Left cardiac atrium (tissue), 4 donors: ENCODE measurements at regions not wholly inside any gene's neighbourhood (a gene's known extent, or its start where the extent isn't known, plus 50 kb on each side); places are given as distances from the start of the nearest gene placed in this dataset.

Experiments
- ATAC-seq, 2 donors: fragments of 200-7000 bp; cut with Tn5 transposase; one replicate each; pipeline ENCODE4 v1.9.1; 2020; ENCODE audit warnings: mild to moderate bottlenecking in 2 of 2, moderate library complexity in 2 of 2
- DNase-seq: peaks from one replicate; pipeline ENCODE4 v3.0.0-alpha.2; 2020
- intact Hi-C, 2 donors: fragments of 100-400 bp; cut with DNase I; formaldehyde crosslinking; loops; one replicate each; pipeline versions ENCODE4 v1.14.1 to v1.15.1; 2022 to 2023
- donor health status: DM: no; HTN: yes; CAD: no.
- donor health status: DM: no; HTN: yes; CAD: no; lungs with severe emphysema.
- donor health status: DM: yes; HTN: yes; CAD: no.
- donor health status: Dilated cardiomyopathy.

GRCh38 chr16:52247737-52248136, 299.2 kb downstream of the TOX3 start:
- DNase-seq (no peak), ATAC-seq (no peak)
- intact Hi-C loops = no loop called here

GRCh38 chr16:52238710-52239109, 308.2 kb downstream of the TOX3 start:
- intact Hi-C loops = no loop called here
- DNase-seq = no peak
- ATAC-seq = no peak

- intact Hi-C loops = no loop called here
- ATAC-seq (no peak), DNase-seq (no peak)
Measured at GRCh38 chr16:52237823-52238222, 309.1 kb downstream of the TOX3 start.

GRCh38 chr16:52235186-52235585, 311.8 kb downstream of the TOX3 start:
- intact Hi-C loops = no loop called here
- no peak for DNase-seq
- ATAC-seq = no peak

- DNase-seq (no peak), ATAC-seq (no peak)
- intact Hi-C loops = no loop called here
Measured at GRCh38 chr16:52234626-52235025, 312.3 kb downstream of the TOX3 start.

DNA sequence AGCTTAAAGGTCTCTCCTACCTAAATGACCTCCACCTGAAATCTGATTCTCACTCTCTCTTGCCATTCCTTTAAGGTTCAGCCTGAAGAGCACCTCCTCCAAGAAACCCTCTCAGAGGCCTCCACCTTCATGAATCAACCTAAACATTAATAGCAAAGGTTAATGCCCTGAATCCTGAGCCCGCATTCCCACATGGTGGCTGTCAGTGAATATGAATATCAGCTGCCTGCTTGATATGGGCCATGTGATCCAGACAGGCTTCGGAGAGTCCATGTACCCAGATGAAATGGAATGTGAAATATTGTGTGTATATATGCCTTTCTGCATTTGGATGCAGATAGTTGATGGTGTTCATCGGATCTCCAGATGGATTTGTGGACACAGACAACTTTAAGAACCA, 317.5 kb downstream of the TOX3 start:
- no peak for DNase-seq
- no peak for ATAC-seq
- intact Hi-C loops = no loop called here

- DNase-seq (no peak), ATAC-seq (no peak)
- intact Hi-C loops = no loop called here
Measured at GRCh38 chr16:52227851-52228250, 319.1 kb downstream of the TOX3 start.

DNA sequence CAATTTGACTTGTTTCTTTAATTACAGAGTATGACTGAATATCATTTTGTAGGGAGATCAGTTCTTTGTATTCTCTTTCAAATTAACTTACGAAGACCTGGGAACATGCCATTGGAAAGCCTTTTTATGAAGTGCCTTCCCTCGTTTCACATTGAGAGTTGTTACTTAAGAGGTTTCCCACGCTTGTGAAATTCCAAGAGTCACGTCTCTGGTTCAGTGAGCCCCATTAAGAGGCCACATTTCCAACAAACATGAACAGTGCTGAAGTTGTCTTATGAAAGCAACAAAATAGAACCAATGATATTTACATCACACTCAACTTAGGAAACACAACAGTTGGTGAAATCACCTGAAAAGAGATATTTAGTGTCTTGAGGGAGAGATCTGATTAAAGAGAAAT, 334.1 kb downstream of the TOX3 start:
- intact Hi-C loops = no loop called here
- DNase-seq (no peak), ATAC-seq (no peak)

DNA sequence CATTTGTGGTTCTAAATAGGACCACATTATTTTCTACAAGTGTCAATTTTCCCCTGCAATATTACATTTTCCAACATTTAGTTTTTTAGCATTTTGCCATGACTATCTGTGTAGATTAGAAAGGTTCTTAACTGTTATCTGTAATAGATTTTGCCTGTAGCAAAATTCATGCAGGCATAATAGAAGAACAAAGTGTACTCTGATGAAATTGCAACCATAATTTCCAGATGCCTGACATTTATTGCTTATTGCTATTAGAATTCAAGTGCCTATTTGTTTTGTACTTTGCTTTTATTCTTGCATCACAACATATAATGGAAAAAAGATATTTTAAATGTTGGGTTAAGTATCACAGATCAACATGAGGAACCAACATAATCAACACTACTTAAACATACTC, 337.7 kb downstream of the TOX3 start:
- ATAC-seq (no peak), DNase-seq (no peak)
- intact Hi-C loops = no loop called here

- intact Hi-C loops = no loop called here
- DNase-seq (no peak), ATAC-seq (no peak)
Measured at GRCh38 chr16:52203096-52203495, 343.8 kb downstream of the TOX3 start.

GRCh38 chr16:52193441-52193840, 353.5 kb downstream of the TOX3 start:
- intact Hi-C loops = no loop called here
- no peak for DNase-seq
- no peak for ATAC-seq

- DNase-seq = peak; percentile 26
- intact Hi-C loops = loop anchor here in 1 of 2 donors (2.0 kb wide), 1 partner anchor 721 kb away; no protein-coding TSS in a partner anchor
Measured at GRCh38 chr16:52191531-52192134, 355.3 kb downstream of the TOX3 start.

DNA sequence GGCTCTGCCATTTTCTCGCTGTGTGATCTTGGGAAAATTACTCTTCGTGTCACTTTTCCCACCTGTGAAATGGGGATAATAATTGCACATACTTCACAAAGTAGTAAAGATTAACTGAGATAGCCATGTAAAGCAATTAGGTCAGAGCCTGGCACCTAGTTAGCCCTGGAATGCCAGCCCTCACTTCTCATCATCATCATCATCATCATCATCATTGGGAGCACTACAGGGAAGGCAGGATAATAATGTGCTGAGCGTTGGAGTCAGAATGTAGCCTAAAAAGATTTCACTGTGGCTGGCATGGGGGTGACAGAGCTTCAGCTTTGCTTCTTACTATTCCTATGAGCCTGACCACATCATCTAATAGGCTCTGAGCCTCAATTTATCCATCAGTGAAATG, 362.6 kb downstream of the TOX3 start:
- intact Hi-C loops = no loop called here
- DNase-seq = no peak
- ATAC-seq = no peak

More at GRCh38 chr16:52191531-52192134, 355.3 kb downstream of the TOX3 start:
- peak in 1 of 2 donors; percentile 50 for ATAC-seq

DNA sequence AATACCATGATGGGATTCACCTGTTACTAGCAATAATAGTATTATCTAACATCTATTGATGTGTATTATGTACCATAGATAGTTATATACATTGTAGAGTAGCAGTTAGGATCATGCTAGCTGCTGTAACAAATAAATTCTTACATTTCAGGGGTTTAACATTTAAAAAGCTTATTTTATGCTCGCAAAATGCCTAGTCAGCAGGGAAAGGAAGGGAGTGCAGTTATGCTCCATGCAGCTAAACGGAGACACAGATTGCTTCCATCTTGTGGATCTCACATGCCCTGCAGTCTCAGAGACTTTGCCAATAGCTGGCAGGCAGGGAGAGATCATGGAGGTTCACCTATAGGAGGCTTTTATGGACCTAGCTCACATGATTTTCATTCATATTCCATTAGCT, 364.1 kb downstream of the TOX3 start:
- DNase-seq (no peak), ATAC-seq (no peak)
- intact Hi-C loops = no loop called here

- no peak for ATAC-seq
- DNase-seq = no peak
- intact Hi-C loops = no loop called here
Measured at GRCh38 chr16:52174168-52174567, 372.8 kb downstream of the TOX3 start.

- intact Hi-C loops = no loop called here
- DNase-seq = no peak
Measured at GRCh38 chr16:52171481-52171880, 375.5 kb downstream of the TOX3 start.

GRCh38 chr16:52167328-52167727, 379.6 kb downstream of the TOX3 start:
- intact Hi-C loops = no loop called here
- ATAC-seq (no peak), DNase-seq (no peak)

More at GRCh38 chr16:52171481-52171880, 375.5 kb downstream of the TOX3 start:
- no peak for ATAC-seq

- DNase-seq (no peak), ATAC-seq (no peak)
- intact Hi-C loops = no loop called here
Measured at GRCh38 chr16:52165961-52166360, 381.0 kb downstream of the TOX3 start.

- DNase-seq (no peak), ATAC-seq (no peak)
- intact Hi-C loops = no loop called here
Measured at GRCh38 chr16:52149003-52149402, 397.9 kb downstream of the TOX3 start.

DNA sequence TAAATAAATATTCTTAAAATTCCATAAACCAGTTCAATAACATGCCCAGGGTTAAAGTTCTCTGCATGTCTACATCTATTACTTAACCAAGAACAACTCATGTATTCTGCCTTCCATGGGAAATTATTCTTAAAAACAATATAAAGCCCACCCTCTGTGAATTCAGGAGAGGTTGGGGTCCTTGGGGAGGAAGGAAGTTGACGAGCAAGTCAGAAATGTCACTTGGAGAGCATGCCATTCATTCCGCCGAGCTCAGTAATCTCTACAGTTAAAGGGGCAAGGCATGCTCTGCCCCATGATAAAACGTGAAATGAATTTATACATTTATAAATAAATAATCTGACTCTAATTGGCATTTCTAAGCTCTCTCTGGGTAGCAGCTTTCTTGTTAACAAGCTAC, 405.1 kb downstream of the TOX3 start:
- intact Hi-C loops = no loop called here
- ATAC-seq = no peak
- DNase-seq = no peak

- no peak for ATAC-seq
Measured at GRCh38 chr16:52128361-52128760, 418.6 kb downstream of the TOX3 start.

GRCh38 chr16:52123842-52124241, 423.1 kb downstream of the TOX3 start:
- ATAC-seq (no peak), DNase-seq (no peak)
- intact Hi-C loops = no loop called here

More at GRCh38 chr16:52128361-52128760, 418.6 kb downstream of the TOX3 start:
- intact Hi-C loops = no loop called here
- no peak for DNase-seq
